Posterior vena cava (tissue), 2 donors: ENCODE measurements at regions not wholly inside any gene's neighbourhood (a gene's known extent, or its start where the extent isn't known, plus 50 kb on each side); places are given as distances from the start of the nearest gene placed in this dataset.
A peak's percentile ranks its signal among the peaks of the same experiment; 100 is the strongest.
"Not testable (repeated sequence)": the region's sequence is repeated elsewhere in the genome, so short reads cannot be mapped to it uniquely, and the experiment has no call there.

Experiments
- DNase-seq: peaks from one replicate; pipeline ENCODE4 v3.0.0-alpha.2; 2020; ENCODE audit warnings: low spot score
- intact Hi-C, 2 donors: fragments of 100-400 bp; cut with DNase I; formaldehyde crosslinking; loops; one replicate each; pipeline versions ENCODE4 v1.14.1 to v1.14.2; 2022 to 2023
- donor health status: DM: yes; HTN: yes; CAD: no.
- donor health status: DM: yes; HTN: yes; CAD: no.

GRCh38 chr2:215738351-215738750 lies 275.0 kb downstream of the MREG start:
- intact Hi-C loops: no loop called here
- no peak for DNase-seq

- no peak for DNase-seq
- intact Hi-C loops: no loop called here
These were observed 275.9 kb downstream of the MREG start for GRCh38 chr2:215737477-215737876.

- intact Hi-C loops: no loop called here
- no peak for DNase-seq
These were observed 276.6 kb downstream of the MREG start for GRCh38 chr2:215736653-215737290.

- intact Hi-C loops: no loop called here
- DNase-seq: no peak
These were observed 282.2 kb downstream of the MREG start for GRCh38 chr2:215731108-215731658.

GRCh38 chr2:215729985-215730620 lies 283.2 kb downstream of the MREG start:
- no peak for DNase-seq
- intact Hi-C loops: no loop called here

- intact Hi-C loops: no loop called here
- peak; percentile 68 for DNase-seq
These were observed 284.8 kb downstream of the MREG start for GRCh38 chr2:215728504-215729065.

GRCh38 chr2:215727507-215728503 lies 285.5 kb downstream of the MREG start:
- intact Hi-C loops: no loop called here
- DNase-seq: no peak

GRCh38 chr2:215726070-215726469 lies 287.3 kb downstream of the MREG start:
- no peak for DNase-seq
- intact Hi-C loops: no loop called here

- DNase-seq: no peak
- intact Hi-C loops: no loop called here
These were observed 288.3 kb upstream of the FN1 start for GRCh38 chr2:215724146-215724545.

- DNase-seq: no peak
- intact Hi-C loops: no loop called here
These were observed 287.8 kb upstream of the FN1 start for GRCh38 chr2:215723631-215724011.

- intact Hi-C loops: no loop called here
- DNase-seq: no peak
These were observed 287.2 kb upstream of the FN1 start for GRCh38 chr2:215722986-215723630.

- DNase-seq: no peak
- intact Hi-C loops: no loop called here
These were observed 286.3 kb upstream of the FN1 start for GRCh38 chr2:215722125-215722524.

- DNase-seq, intact Hi-C loops: not testable (repeated sequence)
These were observed 285.6 kb upstream of the FN1 start for GRCh38 chr2:215721515-215721914.

- intact Hi-C loops: no loop called here
- no peak for DNase-seq
These were observed 283.0 kb upstream of the FN1 start for GRCh38 chr2:215718890-215719289.

- intact Hi-C loops: no loop called here
These were observed 282.6 kb upstream of the FN1 start for GRCh38 chr2:215718436-215718835.

GRCh38 chr2:215717501-215718381 lies 281.9 kb upstream of the FN1 start:
- DNase-seq: no peak
- intact Hi-C loops: no loop called here

More at GRCh38 chr2:215718436-215718835, 282.6 kb upstream of the FN1 start:
- DNase-seq: no peak

GRCh38 chr2:215716956-215717355 lies 281.1 kb upstream of the FN1 start:
- intact Hi-C loops: no loop called here
- DNase-seq: no peak
